ENCODE measurements at regions not wholly inside any gene's neighbourhood (a gene's known extent, or its start where the extent isn't known, plus 50 kb on each side); places are given as distances from the start of the nearest gene placed in this dataset.
"Not testable (repeated sequence)": the region's sequence is repeated elsewhere in the genome, so short reads cannot be mapped to it uniquely, and the experiment has no call there.

- DNase-seq: no peak
These were observed 118.5 kb downstream of the MYCN start for GRCh38 chr2:16058747-16059358.

- DNase-seq: no peak
These were observed 117.9 kb downstream of the MYCN start for GRCh38 chr2:16058256-16058655.

GRCh38 chr2:16057661-16058060, 117.3 kb downstream of the MYCN start:
- no peak for DNase-seq

GRCh38 chr2:16055848-16056580, 115.7 kb downstream of the MYCN start:
- DNase-seq: no peak

- no peak for DNase-seq
These were observed 113.3 kb downstream of the MYCN start for GRCh38 chr2:16053437-16054257.

- not testable (repeated sequence) for DNase-seq
These were observed 112.3 kb downstream of the MYCN start for GRCh38 chr2:16052571-16053052.

- DNase-seq: no peak
These were observed 111.7 kb downstream of the MYCN start for GRCh38 chr2:16051841-16052564.

- no peak for DNase-seq
These were observed 110.6 kb downstream of the MYCN start for GRCh38 chr2:16050908-16051489.

- DNase-seq: no peak
These were observed 110.0 kb downstream of the MYCN start for GRCh38 chr2:16050261-16050907.

- DNase-seq: no peak
These were observed 109.1 kb downstream of the MYCN start for GRCh38 chr2:16049406-16049805.

- DNase-seq: no peak
These were observed 108.1 kb downstream of the MYCN start for GRCh38 chr2:16048466-16048865.

GRCh38 chr2:16047701-16048100, 107.4 kb downstream of the MYCN start:
- no peak for DNase-seq

GRCh38 chr2:16046649-16047048, 106.3 kb downstream of the MYCN start:
- no peak for DNase-seq

GRCh38 chr2:16045653-16046352, 105.5 kb downstream of the MYCN start:
- DNase-seq: no peak

GRCh38 chr2:16044946-16045456, 104.7 kb downstream of the MYCN start:
- DNase-seq: no peak

- DNase-seq: no peak
These were observed 103.3 kb downstream of the MYCN start for GRCh38 chr2:16043627-16044026.

- no peak for DNase-seq
These were observed 102.8 kb downstream of the MYCN start for GRCh38 chr2:16043192-16043591.

GRCh38 chr2:16042201-16042700, 101.9 kb downstream of the MYCN start:
- DNase-seq: no peak

- peak; percentile 93 for DNase-seq
These were observed 100.1 kb downstream of the MYCN start for GRCh38 chr2:16040271-16041010.

- no peak for DNase-seq
These were observed 99.5 kb downstream of the MYCN start for GRCh38 chr2:16039823-16040222.
